ENCODE measurements at regions not wholly inside any gene's neighbourhood (a gene's known extent, or its start where the extent isn't known, plus 50 kb on each side); places are given as distances from the start of the nearest gene placed in this dataset.

GRCh38 chr15:66625974-66626373 is 60.2 kb upstream of the LCTL start:
- no peak for TF ChIP-seq EZH2 (IDR thresholded peaks at IDR 0.05; ENCODE audit: borderline replicate concordance, low read depth, low read length, severe bottlenecking)
- TF ChIP-seq CTCF (IDR thresholded peaks at IDR 0.05; ENCODE audit: borderline replicate concordance, extremely low read depth, low read length, poor library complexity, severe bottlenecking): no peak

Measured in DND-41 (cell line).